IMR-90 (cell line): ENCODE measurements at regions not wholly inside any gene's neighbourhood (a gene's known extent, or its start where the extent isn't known, plus 50 kb on each side); places are given as distances from the start of the nearest gene placed in this dataset.

Source experiments
- ATAC-seq: fragments of 200-7000 bp; cut with Tn5 transposase; 2 replicates; pipeline ENCODE4 v1.9.1; 2020; ENCODE audit warnings: low read depth, mild to moderate bottlenecking, moderate library complexity
- BruUV-seq: library from RNA; stranded (reverse); fragments of 400-500 nt; replicated peaks from 2 replicates; lab custom pipeline; 2021; lab: Mats Ljungman, UMichigan
- CTCF ChIA-PET: fragments of 300-600 bp; formaldehyde crosslinking; extraction: SDS; loops from one replicate; lab custom pipeline; 2021; ENCODE audit warnings: antibody characterized with exemption; lab: Yijun Ruan, JAX
- POLR2A ChIA-PET: fragments of 300-600 bp; sonication (Branson Sonifier 250); formaldehyde crosslinking; loops from one replicate; lab custom pipeline; 2022; ENCODE audit warnings: antibody characterized with exemption; ENCODE audit not compliant: unreplicated experiment; lab: Charles Lee
- DNase-seq: peaks from one replicate; pipeline ENCODE4 v3.0.0; 2013
- H2AFZ ChIP-seq: replicated peaks from 2 replicates; pipeline ENCODE3; 2013; ENCODE audit warnings: low read length, mild to moderate bottlenecking; ENCODE audit not compliant: poor library complexity
- H2AK5ac ChIP-seq: 2 replicates; pipeline ENCODE4 v1.6.1; 2013; ENCODE audit warnings: low read depth, low read length, inconsistent platforms
- H2AK9ac ChIP-seq: replicated peaks from 2 replicates; pipeline ENCODE3; 2013; ENCODE audit warnings: mild to moderate bottlenecking, low read depth, low read length, moderate library complexity; ENCODE audit not compliant: poor library complexity
- H2BK120ac ChIP-seq: 2 replicates; pipeline ENCODE4 v1.6.1; 2013; ENCODE audit warnings: low read depth, low read length, inconsistent platforms
- H2BK15ac ChIP-seq: 3 replicates; pipeline ENCODE4 v1.6.1; 2013; ENCODE audit warnings: low read depth, low read length, inconsistent platforms
- H2BK20ac ChIP-seq: 2 replicates; pipeline ENCODE4 v1.6.1; 2013; ENCODE audit warnings: low read depth, mild to moderate bottlenecking, inconsistent platforms, low read length, moderate library complexity
- H2BK5ac ChIP-seq: 2 replicates; pipeline ENCODE4 v1.6.1; 2013; ENCODE audit warnings: mild to moderate bottlenecking, low read depth, low read length, inconsistent platforms; ENCODE audit not compliant: poor library complexity, severe bottlenecking
- H3K14ac ChIP-seq: replicated peaks from 2 replicates; pipeline ENCODE4 v1.6.1; 2013; ENCODE audit warnings: low read depth, low read length, inconsistent platforms
- H3K18ac ChIP-seq: 2 replicates; pipeline ENCODE4 v1.6.1; 2013; ENCODE audit warnings: low read depth, low read length, control low read depth
- H3K23ac ChIP-seq: 2 replicates; pipeline ENCODE4 v1.6.1; 2013; ENCODE audit warnings: low read depth, low read length, inconsistent platforms
- H3K27ac ChIP-seq: 2 replicates; pipeline ENCODE4 v1.5.1; 2013; ENCODE audit warnings: mild to moderate bottlenecking, control low read depth, low read length; ENCODE audit not compliant: insufficient read depth
- H3K27me3 ChIP-seq: 2 replicates; pipeline ENCODE4 v1.6.1; 2013; ENCODE audit warnings: low read length; ENCODE audit not compliant: control insufficient read depth, insufficient read depth
- H3K36me3 ChIP-seq: 2 replicates; pipeline ENCODE4 v1.6.1; 2013; ENCODE audit warnings: low read length, mixed read lengths; ENCODE audit not compliant: control insufficient read depth, insufficient read depth
- H3K4ac ChIP-seq: 2 replicates; pipeline ENCODE4 v1.6.1; 2013; ENCODE audit warnings: low read depth, low read length, inconsistent platforms
- H3K4me1 ChIP-seq: 2 replicates; pipeline ENCODE4 v1.6.1; 2013; ENCODE audit warnings: low read length, mixed read lengths; ENCODE audit not compliant: control insufficient read depth, insufficient read depth
- H3K4me2 ChIP-seq: 2 replicates; pipeline ENCODE4 v1.6.1; 2013; ENCODE audit warnings: low read depth, mild to moderate bottlenecking, control low read depth, low read length, moderate library complexity
- H3K4me3 ChIP-seq: 2 replicates; pipeline ENCODE4 v1.5.1; 2013; ENCODE audit warnings: low read depth, mild to moderate bottlenecking, control low read depth, low read length, moderate library complexity; ENCODE audit not compliant: insufficient read depth
- H3K56ac ChIP-seq: 2 replicates; pipeline ENCODE4 v1.6.1; 2013; ENCODE audit warnings: low read length, inconsistent platforms; ENCODE audit not compliant: insufficient read depth; ENCODE audit errors: extremely low read depth
- H3K79me1 ChIP-seq, 2 experiments: 2 replicates each; pipeline ENCODE4 v1.6.1; 2013; ENCODE audit warnings: low read length in 2 of 2, inconsistent platforms in 1 of 2, low read depth in 1 of 2
- H3K9ac ChIP-seq: 2 replicates; pipeline ENCODE4 v1.6.1; 2013; ENCODE audit warnings: low read depth, low read length, control low read depth
- H3K9me1 ChIP-seq: 2 replicates; pipeline ENCODE4 v1.6.1; 2013; ENCODE audit warnings: low read length, inconsistent platforms; ENCODE audit not compliant: insufficient read depth
- H3K9me3 ChIP-seq: 2 replicates; pipeline ENCODE4 v1.6.1; 2013; ENCODE audit warnings: low read length; ENCODE audit not compliant: control insufficient read depth, insufficient read depth
- H4K20me1 ChIP-seq: 2 replicates; pipeline ENCODE4 v1.6.1; 2013; ENCODE audit warnings: low read length, inconsistent platforms; ENCODE audit not compliant: insufficient read depth
- H4K5ac ChIP-seq: 2 replicates; pipeline ENCODE4 v1.6.1; 2013; ENCODE audit warnings: mild to moderate bottlenecking, low read depth, low read length, control low read depth
- H4K8ac ChIP-seq, 2 experiments: 2 replicates each; pipeline ENCODE4 v1.6.1; 2013; ENCODE audit warnings: low read depth in 2 of 2, low read length in 2 of 2, control low read depth in 1 of 2, inconsistent platforms in 1 of 2
- H4K91ac ChIP-seq: 2 replicates; pipeline ENCODE4 v1.6.1; 2013; ENCODE audit warnings: low read depth, low read length, inconsistent platforms; ENCODE audit not compliant: insufficient read depth
- BHLHE40 ChIP-seq: fragments of 150-350 bp; IDR thresholded peaks from 2 replicates; pipeline ENCODE4 v1.6.1; 2016; ENCODE audit warnings: mild to moderate bottlenecking, low read depth, low read length
- CEBPB ChIP-seq: IDR thresholded peaks from 2 replicates; pipeline ENCODE4 v1.6.1; 2012; ENCODE audit warnings: low read depth, low read length, improper control_type of control experiment
- CHD1 ChIP-seq: IDR thresholded peaks from 2 replicates; pipeline ENCODE4 v1.6.1; 2012; ENCODE audit warnings: low read depth, low read length, improper control_type of control experiment
- FOS ChIP-seq: fragments of 150-350 bp; IDR thresholded peaks from 2 replicates; pipeline ENCODE4 v1.6.1; 2016; ENCODE audit warnings: low read depth, low read length
- MAFK ChIP-seq: IDR thresholded peaks from 2 replicates; pipeline ENCODE4 v1.6.1; 2012; ENCODE audit warnings: low read depth, low read length, improper control_type of control experiment
- MAZ ChIP-seq: IDR thresholded peaks from 2 replicates; pipeline ENCODE4 v1.6.1; 2012; ENCODE audit warnings: low read depth, mild to moderate bottlenecking, low read length, improper control_type of control experiment, moderate library complexity, borderline replicate concordance
- MXI1 ChIP-seq: IDR thresholded peaks from 2 replicates; pipeline ENCODE4 v1.6.1; 2012; ENCODE audit warnings: low read depth, mild to moderate bottlenecking, low read length, moderate library complexity, borderline replicate concordance
- NFE2L2 ChIP-seq: fragments of 150-350 bp; IDR thresholded peaks from 2 replicates; pipeline ENCODE4 v1.6.1; 2016; ENCODE audit warnings: low read depth, mild to moderate bottlenecking, low read length
- POLR2A ChIP-seq: IDR thresholded peaks from 2 replicates; pipeline ENCODE4 v1.6.1; 2012; ENCODE audit warnings: mild to moderate bottlenecking, low read depth, low read length
- RAD21 ChIP-seq: IDR thresholded peaks from 2 replicates; pipeline ENCODE4 v1.6.1; 2012; ENCODE audit warnings: low read length, improper control_type of control experiment
- RCOR1 ChIP-seq: IDR thresholded peaks from 2 replicates; pipeline ENCODE4 v1.6.1; 2012; ENCODE audit warnings: mild to moderate bottlenecking, low read length, improper control_type of control experiment; ENCODE audit not compliant: insufficient replicate concordance
- RFX5 ChIP-seq: IDR thresholded peaks from 2 replicates; pipeline ENCODE4 v1.8.0; 2012; ENCODE audit warnings: low read depth, mild to moderate bottlenecking, low read length, moderate library complexity
- SMC3 ChIP-seq: fragments of 150-350 bp; IDR thresholded peaks from 2 replicates; pipeline ENCODE4 v1.6.1; 2016; ENCODE audit warnings: low read depth, mild to moderate bottlenecking, antibody characterized with exemption, low read length, moderate library complexity
- USF2 ChIP-seq: fragments of 150-350 bp; IDR thresholded peaks from 2 replicates; pipeline ENCODE4 v1.6.1; 2017; ENCODE audit warnings: mild to moderate bottlenecking, antibody characterized with exemption, low read length, low read depth
- WGBS, 2 experiments: methylation state at CpG; one replicate each; pipeline versions ENCODE4 v1.1.5 to v1.1.7; 2013; ENCODE audit warnings: missing lambda C conversion rate in 2 of 2; ENCODE audit not compliant: insufficient read length in 1 of 2; ENCODE audit errors: extremely low coverage in 2 of 2; 5-methylcytosine and 5-hydroxymethylcytosine counted together
- dilution Hi-C: fragments of 300-500 bp; cut with HindIII; formaldehyde crosslinking; loops from one replicate; pipeline ENCODE4 v1.14.3; 2018; ENCODE audit warnings: low sequenced_read_pairs; ENCODE audit not compliant: unreplicated experiment
- in situ Hi-C: fragments of 300-500 bp; cut with MboI; formaldehyde crosslinking; loops from 3 replicates; pipeline ENCODE4 v1.14.3; 2019; ENCODE audit warnings: low sequenced_read_pairs, inconsistent platforms, mixed read lengths
- intact Hi-C: fragments of 100-400 bp; cut with micrococcal nuclease; formaldehyde crosslinking; loops from 2 replicates; pipeline ENCODE4 v1.10.0; 2022
- TF ChIP-seq, protein P1 (sequence below): conservative IDR thresholded peaks from 2 replicates; pipeline ENCODE4 v1.5.1; 2012; ENCODE audit warnings: mild to moderate bottlenecking, low read depth, low read length, improper control_type of control experiment
- TF ChIP-seq, protein P2 (sequence below): fragments of 150-350 bp; IDR thresholded peaks from 2 replicates; pipeline ENCODE4 v1.6.1; 2016; ENCODE audit warnings: low read depth, mild to moderate bottlenecking, low read length, moderate library complexity, borderline replicate concordance

DNA sequence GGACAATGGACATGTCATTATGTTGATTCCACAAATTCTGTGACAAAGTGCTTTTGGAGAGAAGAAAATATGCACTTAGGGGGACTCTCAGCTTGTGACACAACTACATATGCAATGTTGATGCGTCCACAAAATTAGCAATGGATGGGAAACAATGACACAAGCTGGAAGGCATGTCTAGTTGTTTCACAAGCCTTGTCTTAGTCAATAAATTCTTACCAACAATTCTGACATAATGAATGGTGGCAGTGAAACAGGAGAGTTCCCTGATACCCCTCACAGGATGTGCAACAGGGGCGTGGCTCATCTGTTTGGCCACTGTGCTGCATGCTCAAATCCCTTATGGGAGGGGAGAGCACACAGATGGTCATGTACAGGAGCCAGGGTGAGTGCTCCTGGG, 347.2 kb upstream of the DLGAP1 start:
- H2BK120ac ChIP-seq, result no peak overlapping the region
- TF ChIP-seq MAFK (no peak), CEBPB (no peak), MAZ (no peak), RAD21 (no peak), POLR2A (no peak), FOS (no peak), CHD1 (no peak), NFE2L2 (no peak), USF2 (no peak), BHLHE40 (no peak), RFX5 (no peak), SMC3 (no peak), RCOR1 (no peak), MXI1 (no peak)
- TF ChIP-seq, protein P1, sequence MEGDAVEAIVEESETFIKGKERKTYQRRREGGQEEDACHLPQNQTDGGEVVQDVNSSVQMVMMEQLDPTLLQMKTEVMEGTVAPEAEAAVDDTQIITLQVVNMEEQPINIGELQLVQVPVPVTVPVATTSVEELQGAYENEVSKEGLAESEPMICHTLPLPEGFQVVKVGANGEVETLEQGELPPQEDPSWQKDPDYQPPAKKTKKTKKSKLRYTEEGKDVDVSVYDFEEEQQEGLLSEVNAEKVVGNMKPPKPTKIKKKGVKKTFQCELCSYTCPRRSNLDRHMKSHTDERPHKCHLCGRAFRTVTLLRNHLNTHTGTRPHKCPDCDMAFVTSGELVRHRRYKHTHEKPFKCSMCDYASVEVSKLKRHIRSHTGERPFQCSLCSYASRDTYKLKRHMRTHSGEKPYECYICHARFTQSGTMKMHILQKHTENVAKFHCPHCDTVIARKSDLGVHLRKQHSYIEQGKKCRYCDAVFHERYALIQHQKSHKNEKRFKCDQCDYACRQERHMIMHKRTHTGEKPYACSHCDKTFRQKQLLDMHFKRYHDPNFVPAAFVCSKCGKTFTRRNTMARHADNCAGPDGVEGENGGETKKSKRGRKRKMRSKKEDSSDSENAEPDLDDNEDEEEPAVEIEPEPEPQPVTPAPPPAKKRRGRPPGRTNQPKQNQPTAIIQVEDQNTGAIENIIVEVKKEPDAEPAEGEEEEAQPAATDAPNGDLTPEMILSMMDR, result no peak
- TF ChIP-seq, protein P2, sequence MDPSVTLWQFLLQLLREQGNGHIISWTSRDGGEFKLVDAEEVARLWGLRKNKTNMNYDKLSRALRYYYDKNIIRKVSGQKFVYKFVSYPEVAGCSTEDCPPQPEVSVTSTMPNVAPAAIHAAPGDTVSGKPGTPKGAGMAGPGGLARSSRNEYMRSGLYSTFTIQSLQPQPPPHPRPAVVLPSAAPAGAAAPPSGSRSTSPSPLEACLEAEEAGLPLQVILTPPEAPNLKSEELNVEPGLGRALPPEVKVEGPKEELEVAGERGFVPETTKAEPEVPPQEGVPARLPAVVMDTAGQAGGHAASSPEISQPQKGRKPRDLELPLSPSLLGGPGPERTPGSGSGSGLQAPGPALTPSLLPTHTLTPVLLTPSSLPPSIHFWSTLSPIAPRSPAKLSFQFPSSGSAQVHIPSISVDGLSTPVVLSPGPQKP, result no peak
- no peak overlapping the region for H4K5ac ChIP-seq
- no peak overlapping the region for H2AK5ac ChIP-seq
- H3K27ac ChIP-seq, result no peak overlapping the region
- no peak overlapping the region for H3K4me3 ChIP-seq
- no peak for DNase-seq
- dilution Hi-C loops (no loop called here), intact Hi-C loops (no loop called here), in situ Hi-C loops (no loop called here)
- no peaks in the 10 kb centered on the region for H3K9me1 ChIP-seq
- no peak overlapping the region for H2BK15ac ChIP-seq
- no peaks in the 10 kb centered on the region for H4K20me1 ChIP-seq
- no peak overlapping the region for H3K23ac ChIP-seq
- no peak overlapping the region for H2AK9ac ChIP-seq
- H3K14ac ChIP-seq, result no peak overlapping the region
- H3K56ac ChIP-seq, result no peak overlapping the region
- no peak overlapping the region for H2BK20ac ChIP-seq
- H3K27me3 ChIP-seq, result no peaks in the 10 kb centered on the region
- no peaks in the 10 kb centered on the region for H3K36me3 ChIP-seq
- ATAC-seq, result no peak
- CTCF ChIA-PET, result no interaction called here
- no peaks in the 10 kb centered on the region for H3K4me1 ChIP-seq
- H3K9ac ChIP-seq, result no peak overlapping the region
- no TSS peak for BruUV-seq
- H3K79me1 ChIP-seq, result no peaks in the 10 kb centered on the region
- no peak overlapping the region for H4K8ac ChIP-seq
- H2AFZ ChIP-seq, result no peak overlapping the region
- no peak overlapping the region for H3K4ac ChIP-seq
- POLR2A ChIA-PET, result no interaction called here
- H3K9me3 ChIP-seq, result peaks cover 21% of the 10 kb centered on the region
- H4K91ac ChIP-seq, result no peak overlapping the region
- WGBS, 2 experiments, result no CpG with 5 or more reads among the region's 2 CpGs
- no peak overlapping the region for H2BK5ac ChIP-seq
- no peak overlapping the region for H3K4me2 ChIP-seq
- no peak overlapping the region for H3K18ac ChIP-seq
